Panc1 (cell line): ENCODE measurements at regions not wholly inside any gene's neighbourhood (a gene's known extent, or its start where the extent isn't known, plus 50 kb on each side); places are given as distances from the start of the nearest gene placed in this dataset.

Experiments
- ATAC-seq: fragments of 200-7000 bp; cut with Tn5 transposase; 2 replicates; pipeline ENCODE4 v1.9.1; 2020; ENCODE audit warnings: mild to moderate bottlenecking, moderate library complexity
- BruUV-seq: library from RNA; stranded (reverse); fragments of 400-500 nt; replicated peaks from 2 replicates; lab custom pipeline; 2021; lab: Mats Ljungman, UMichigan
- CTCF ChIA-PET: fragments of 300-600 bp; sonication (Branson Sonifier 250); formaldehyde crosslinking; loops from one replicate; lab custom pipeline; 2022; ENCODE audit warnings: antibody characterized with exemption; lab: Charles Lee
- POLR2A ChIA-PET: fragments of 300-600 bp; sonication (Branson Sonifier 250); formaldehyde crosslinking; loops from one replicate; lab custom pipeline; 2022; ENCODE audit warnings: antibody characterized with exemption; lab: Charles Lee
- DNase-seq: peaks from one replicate; pipeline ENCODE4 v3.0.0-alpha.2; 2010; ENCODE audit warnings: low read depth, low spot score
- H3K27ac ChIP-seq: 2 replicates; pipeline ENCODE4 v1.5.1; 2011; ENCODE audit warnings: mild to moderate bottlenecking, low read length, inconsistent platforms
- H3K27me3 ChIP-seq: fragments of 200-500 bp; sonication (Bioruptor generic); 2 replicates; pipeline ENCODE4 v1.6.0; 2014; ENCODE audit warnings: low read length, inconsistent platforms; ENCODE audit not compliant: control insufficient read depth, insufficient read depth
- H3K36me3 ChIP-seq: fragments of 200-500 bp; sonication (Bioruptor generic); 2 replicates; pipeline ENCODE4 v1.5.1; 2014; ENCODE audit warnings: inconsistent platforms, mild to moderate bottlenecking, low read length, moderate library complexity; ENCODE audit not compliant: control insufficient read depth, insufficient read depth
- H3K4me1 ChIP-seq: 2 replicates; pipeline ENCODE4 v1.5.1; 2011; ENCODE audit warnings: inconsistent platforms, mild to moderate bottlenecking, low read length, moderate library complexity; ENCODE audit not compliant: control insufficient read depth, insufficient read depth
- H3K4me3 ChIP-seq, 2 experiments: 2 replicates each; pipeline ENCODE4 v1.5.1; 2011 to 2012; ENCODE audit warnings: low read depth in 2 of 2, low read length in 2 of 2, mild to moderate bottlenecking in 2 of 2, inconsistent platforms in 1 of 2, moderate library complexity in 1 of 2
- H3K9me3 ChIP-seq: fragments of 200-500 bp; sonication (Bioruptor generic); 2 replicates; pipeline ENCODE4 v1.5.1; 2014; ENCODE audit warnings: low read depth, mild to moderate bottlenecking, inconsistent platforms, low read length, moderate library complexity; ENCODE audit not compliant: control insufficient read depth, insufficient read depth
- CTCF ChIP-seq: fragments of 450-650 bp; IDR thresholded peaks from 2 replicates; pipeline ENCODE4 v1.5.1; 2017; ENCODE audit warnings: mild to moderate bottlenecking
- POLR2AphosphoS5 ChIP-seq: IDR thresholded peaks from 2 replicates; pipeline ENCODE4 v1.6.1; 2012; ENCODE audit warnings: mild to moderate bottlenecking, low read depth, low read length, moderate library complexity
- REST ChIP-seq, 2 experiments: IDR thresholded peaks; 2 replicates each; pipeline ENCODE4 v1.6.1; 2011 to 2012; ENCODE audit warnings: low read depth in 2 of 2, control low read depth in 1 of 2, low read length in 1 of 2, mild to moderate bottlenecking in 1 of 2, moderate library complexity in 1 of 2; ENCODE audit not compliant: insufficient read depth in 1 of 2
- SIN3A ChIP-seq: IDR thresholded peaks from 2 replicates; pipeline ENCODE4 v1.6.1; 2012; ENCODE audit warnings: low read depth, mild to moderate bottlenecking, low read length, moderate library complexity, borderline replicate concordance; ENCODE audit not compliant: insufficient read depth
- TCF7L2 ChIP-seq: IDR thresholded peaks from 2 replicates; pipeline ENCODE4 v1.6.1; 2011; ENCODE audit warnings: mild to moderate bottlenecking, low read depth, low read length, inconsistent platforms
- in situ Hi-C: cut with HindIII; loops from 2 replicates; pipeline ENCODE4 v1.10.0; 2016; ENCODE audit warnings: low sequenced_read_pairs, low pct_unique_long_range_greater_than_20kb
- intact Hi-C: fragments of 100-400 bp; cut with micrococcal nuclease; formaldehyde crosslinking; loops from one replicate; pipeline ENCODE4 v1.10.0; 2022; ENCODE audit not compliant: unreplicated experiment

GRCh38 chr20:12596863-12597262, 411.9 kb upstream of the SPTLC3 start:
- no TSS peak for BruUV-seq
- ChIA-PET CTCF (no interaction called here), POLR2A (no interaction called here)
- no peak for ATAC-seq
- TF ChIP-seq CTCF (no peak), SIN3A (no peak), POLR2AphosphoS5 (no peak), TCF7L2 (no peak), REST (IDR thresholded peaks at IDR 0.05; ENCODE audit: insufficient read depth in 1 of 2, low read depth in 2 of 2, low read length in 1 of 2) (no peak)
- Histone ChIP-seq H3K27ac (no peak overlapping the region), H3K4me3 (no peak overlapping the region), H3K36me3 (no peaks in the 10 kb centered on the region), H3K27me3 (no peaks in the 10 kb centered on the region), H3K4me1 (no peaks in the 10 kb centered on the region), H3K9me3 (no peaks in the 10 kb centered on the region)
- intact Hi-C loops, result no loop called here
- in situ Hi-C loops, result no loop called here
- no peak for DNase-seq

- no TSS peak for BruUV-seq
- no peak for TF ChIP-seq TCF7L2
- TF ChIP-seq CTCF, result no peak
- no peak for TF ChIP-seq POLR2AphosphoS5
- no peak for TF ChIP-seq SIN3A
- TF ChIP-seq REST (IDR thresholded peaks at IDR 0.05; ENCODE audit: insufficient read depth in 1 of 2, low read depth in 2 of 2, low read length in 1 of 2), result no peak
- ChIA-PET POLR2A (no interaction called here), CTCF (no interaction called here)
- no peaks in the 10 kb centered on the region for H3K27me3 ChIP-seq
- ATAC-seq (no peak), DNase-seq (no peak)
- no peak overlapping the region for H3K4me3 ChIP-seq
- no peak overlapping the region for H3K27ac ChIP-seq
- H3K9me3 ChIP-seq, result no peaks in the 10 kb centered on the region
- H3K4me1 ChIP-seq, result no peaks in the 10 kb centered on the region
- intact Hi-C loops (no loop called here), in situ Hi-C loops (no loop called here)
- H3K36me3 ChIP-seq, result no peaks in the 10 kb centered on the region
These were observed 411.2 kb upstream of the SPTLC3 start for GRCh38 chr20:12597551-12597950.
